Bronchial epithelial cell (primary cell): ENCODE measurements at regions not wholly inside any gene's neighbourhood (a gene's known extent, or its start where the extent isn't known, plus 50 kb on each side); places are given as distances from the start of the nearest gene placed in this dataset.

Experiments used
- DNase-seq: peaks from one replicate; pipeline ENCODE4 v3.0.0-alpha.2; 2010; ENCODE audit warnings: low read depth
- FAIRE-seq: peaks from 2 replicates; lab custom pipeline; 2011; peaks lifted over from hg19 to GRCh38; lab: Jason Lieb, UNC
- H3K27me3 ChIP-seq: 2 replicates; pipeline ENCODE4 v1.5.1; 2011; ENCODE audit warnings: low read length; ENCODE audit not compliant: control insufficient read depth, insufficient read depth
- H3K36me3 ChIP-seq: 2 replicates; pipeline ENCODE4 v1.5.1; 2011; ENCODE audit warnings: low read length; ENCODE audit not compliant: control insufficient read depth, insufficient read depth
- H3K4me3 ChIP-seq: 2 replicates; pipeline ENCODE4 v1.5.1; 2011; ENCODE audit warnings: mild to moderate bottlenecking, low read depth, low read length, control low read depth
- TF ChIP-seq, protein P1 (sequence below): IDR thresholded peaks from 2 replicates; pipeline ENCODE4 v1.5.1; 2011; ENCODE audit warnings: mild to moderate bottlenecking, moderate library complexity, low read length, control low read depth, inconsistent platforms; ENCODE audit not compliant: insufficient read depth, severe bottlenecking

GRCh38 chr10:91108820-91109219 lies 111.6 kb upstream of the PCGF5 start:
- no peak for FAIRE-seq
- TF ChIP-seq, protein P1, sequence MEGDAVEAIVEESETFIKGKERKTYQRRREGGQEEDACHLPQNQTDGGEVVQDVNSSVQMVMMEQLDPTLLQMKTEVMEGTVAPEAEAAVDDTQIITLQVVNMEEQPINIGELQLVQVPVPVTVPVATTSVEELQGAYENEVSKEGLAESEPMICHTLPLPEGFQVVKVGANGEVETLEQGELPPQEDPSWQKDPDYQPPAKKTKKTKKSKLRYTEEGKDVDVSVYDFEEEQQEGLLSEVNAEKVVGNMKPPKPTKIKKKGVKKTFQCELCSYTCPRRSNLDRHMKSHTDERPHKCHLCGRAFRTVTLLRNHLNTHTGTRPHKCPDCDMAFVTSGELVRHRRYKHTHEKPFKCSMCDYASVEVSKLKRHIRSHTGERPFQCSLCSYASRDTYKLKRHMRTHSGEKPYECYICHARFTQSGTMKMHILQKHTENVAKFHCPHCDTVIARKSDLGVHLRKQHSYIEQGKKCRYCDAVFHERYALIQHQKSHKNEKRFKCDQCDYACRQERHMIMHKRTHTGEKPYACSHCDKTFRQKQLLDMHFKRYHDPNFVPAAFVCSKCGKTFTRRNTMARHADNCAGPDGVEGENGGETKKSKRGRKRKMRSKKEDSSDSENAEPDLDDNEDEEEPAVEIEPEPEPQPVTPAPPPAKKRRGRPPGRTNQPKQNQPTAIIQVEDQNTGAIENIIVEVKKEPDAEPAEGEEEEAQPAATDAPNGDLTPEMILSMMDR = no peak
- H3K4me3 ChIP-seq = no peak overlapping the region
- no peaks in the 10 kb centered on the region for H3K36me3 ChIP-seq
- DNase-seq = no peak
- H3K27me3 ChIP-seq = peaks cover 3% of the 10 kb centered on the region

- no peak for FAIRE-seq
- TF ChIP-seq, protein P1 = no peak
- no peak for DNase-seq
- Histone ChIP-seq H3K36me3 (no peaks in the 10 kb centered on the region), H3K4me3 (no peak overlapping the region), H3K27me3 (peaks cover 3% of the 10 kb centered on the region)
Measured at GRCh38 chr10:91111060-91111459, 109.4 kb upstream of the PCGF5 start.

- peaks cover 2% of the 10 kb centered on the region for H3K27me3 ChIP-seq
- TF ChIP-seq, protein P1 = no peak
- no peaks in the 10 kb centered on the region for H3K36me3 ChIP-seq
- FAIRE-seq (no peak), DNase-seq (no peak)
- no peak overlapping the region for H3K4me3 ChIP-seq
Measured at GRCh38 chr10:91115618-91116390, 104.7 kb upstream of the PCGF5 start.

DNA sequence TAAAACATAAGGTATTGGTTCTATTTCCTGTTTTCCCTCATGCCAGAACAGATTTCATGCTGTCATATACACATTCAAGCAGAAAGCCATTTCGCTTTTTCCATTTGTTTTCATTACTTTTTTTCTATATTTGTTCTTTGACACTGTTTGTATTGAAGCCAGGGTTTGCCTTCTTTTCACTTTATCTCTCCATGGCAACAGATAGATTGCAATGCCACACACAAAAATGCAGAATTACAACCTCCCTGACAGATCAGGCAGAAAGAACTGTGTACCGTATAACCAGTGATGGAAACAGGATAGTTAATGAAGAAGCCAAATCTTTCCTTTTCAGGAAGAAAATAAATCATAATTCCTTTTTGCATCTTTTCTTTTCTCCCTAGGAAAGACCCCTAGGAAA lies 103.0 kb upstream of the PCGF5 start:
- no peak overlapping the region for H3K4me3 ChIP-seq
- no peak for DNase-seq
- H3K27me3 ChIP-seq = peaks cover 2% of the 10 kb centered on the region
- TF ChIP-seq, protein P1 = no peak
- no peaks in the 10 kb centered on the region for H3K36me3 ChIP-seq
- no peak for FAIRE-seq

DNA sequence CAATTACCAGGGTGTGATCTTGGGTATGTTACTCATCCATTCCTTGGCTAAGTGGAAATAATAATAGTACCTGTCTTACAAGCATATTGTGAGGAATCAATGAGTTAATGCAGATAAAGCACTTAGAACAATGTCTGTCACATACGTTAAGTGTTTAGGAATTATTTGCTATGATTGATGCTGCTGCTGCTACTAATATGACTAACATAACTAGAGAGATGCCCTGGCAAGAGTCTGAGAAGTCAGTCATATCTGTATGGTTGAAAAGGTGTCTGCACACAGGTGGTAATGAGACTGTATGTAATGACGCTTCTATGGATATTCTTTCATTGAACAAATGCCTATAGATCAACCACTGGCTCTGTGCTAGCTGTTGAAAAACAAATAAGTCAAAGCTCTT lies 100.1 kb upstream of the PCGF5 start:
- FAIRE-seq (no peak), DNase-seq (no peak)
- TF ChIP-seq, protein P1 = no peak
- H3K36me3 ChIP-seq = no peaks in the 10 kb centered on the region
- H3K4me3 ChIP-seq = no peak overlapping the region
- peaks cover 2% of the 10 kb centered on the region for H3K27me3 ChIP-seq

- Histone ChIP-seq H3K36me3 (no peaks in the 10 kb centered on the region), H3K27me3 (no peaks in the 10 kb centered on the region), H3K4me3 (no peak overlapping the region)
- no peak for DNase-seq
- TF ChIP-seq, protein P1 = no peak
- no peak for FAIRE-seq
Measured at GRCh38 chr10:91123261-91123660, 97.2 kb upstream of the PCGF5 start.
